Uterus (tissue), 2 donors: ENCODE measurements at regions not wholly inside any gene's neighbourhood (a gene's known extent, or its start where the extent isn't known, plus 50 kb on each side); places are given as distances from the start of the nearest gene placed in this dataset.

Source experiments
- POLR2A ChIP-seq, 2 donors: fragments of 450-650 bp; IDR thresholded peaks; one replicate each; pipeline ENCODE4 v1.6.1; 2016; ENCODE audit warnings: antibody characterized with exemption in 2 of 2, mild to moderate bottlenecking in 1 of 2, moderate library complexity in 1 of 2
- TF ChIP-seq, protein P1 (sequence below), 4 experiments: fragments of 200-600 bp in 2 of 4; fragments of 450-650 bp in 2 of 4; sonication (generic) in 2 of 4; IDR thresholded peaks; one replicate each; pipeline ENCODE4 v1.5.1; 2016 to 2019; ENCODE audit warnings: antibody characterized with exemption in 4 of 4, mild to moderate bottlenecking in 2 of 4, moderate library complexity in 1 of 4

GRCh38 chr7:125526958-125527357 lies 597.3 kb upstream of the POT1 start:
- TF ChIP-seq, protein P1, sequence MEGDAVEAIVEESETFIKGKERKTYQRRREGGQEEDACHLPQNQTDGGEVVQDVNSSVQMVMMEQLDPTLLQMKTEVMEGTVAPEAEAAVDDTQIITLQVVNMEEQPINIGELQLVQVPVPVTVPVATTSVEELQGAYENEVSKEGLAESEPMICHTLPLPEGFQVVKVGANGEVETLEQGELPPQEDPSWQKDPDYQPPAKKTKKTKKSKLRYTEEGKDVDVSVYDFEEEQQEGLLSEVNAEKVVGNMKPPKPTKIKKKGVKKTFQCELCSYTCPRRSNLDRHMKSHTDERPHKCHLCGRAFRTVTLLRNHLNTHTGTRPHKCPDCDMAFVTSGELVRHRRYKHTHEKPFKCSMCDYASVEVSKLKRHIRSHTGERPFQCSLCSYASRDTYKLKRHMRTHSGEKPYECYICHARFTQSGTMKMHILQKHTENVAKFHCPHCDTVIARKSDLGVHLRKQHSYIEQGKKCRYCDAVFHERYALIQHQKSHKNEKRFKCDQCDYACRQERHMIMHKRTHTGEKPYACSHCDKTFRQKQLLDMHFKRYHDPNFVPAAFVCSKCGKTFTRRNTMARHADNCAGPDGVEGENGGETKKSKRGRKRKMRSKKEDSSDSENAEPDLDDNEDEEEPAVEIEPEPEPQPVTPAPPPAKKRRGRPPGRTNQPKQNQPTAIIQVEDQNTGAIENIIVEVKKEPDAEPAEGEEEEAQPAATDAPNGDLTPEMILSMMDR (IDR thresholded peaks at IDR 0.05), result no peak
- TF ChIP-seq POLR2A (IDR thresholded peaks at IDR 0.05), result no peak
